ENCODE measurements at regions not wholly inside any gene's neighbourhood (a gene's known extent, or its start where the extent isn't known, plus 50 kb on each side); places are given as distances from the start of the nearest gene placed in this dataset.
A peak's percentile ranks its signal among the peaks of the same experiment; 100 is the strongest.

DNA sequence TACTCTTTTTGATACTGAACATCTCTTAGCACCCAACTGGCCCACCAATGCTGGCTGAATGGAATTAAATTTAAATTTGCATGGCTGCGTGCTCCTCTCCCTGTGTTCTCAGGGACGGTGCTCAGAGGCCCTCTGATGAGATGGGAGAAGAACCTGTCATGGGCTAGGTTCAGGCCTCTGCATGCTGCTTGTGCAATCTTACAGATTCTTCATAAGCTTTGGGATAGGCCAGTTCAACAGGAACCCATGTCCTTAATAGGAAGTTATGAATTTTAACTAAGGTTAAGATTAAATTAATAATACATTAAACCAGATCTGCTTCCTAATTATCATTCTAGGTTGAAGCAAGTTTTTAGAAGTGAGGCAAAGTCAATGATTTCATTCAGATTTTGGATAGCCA, 119.7 kb upstream of the LRIG3 start:
- intact Hi-C loops (cut with micrococcal nuclease; ENCODE audit: unreplicated experiment), result loop anchor here (2.0 to 5.0 kb wide), 2 partner anchors 118 to 163 kb away; partner anchors contain the start of gene LRIG3
- TF ChIP-seq CTCF (conservative IDR thresholded peaks at IDR 0.05) (no peak), EZH2 (IDR thresholded peaks at IDR 0.05; ENCODE audit: low read depth) (no peak)
- H3K9me2 ChIP-seq (ENCODE audit: insufficient read depth), result no peaks in the 10 kb centered on the region; the same call in 1 of the 2 replicates
- 0 out of 2 replicates have a peak overlapping the region, but pooled peaks have one; percentile 69 for H3K27ac ChIP-seq
- no peak for DNase-seq
- no peak overlapping the region for H2AFZ ChIP-seq
- no peak overlapping the region for H3K4me3 ChIP-seq
- H3K79me2 ChIP-seq (ENCODE audit: low read depth), result no peaks in the 10 kb centered on the region
- H3F3A ChIP-seq (ENCODE audit: insufficient read depth, low read depth), result peaks cover 28% of the 10 kb centered on the region
- ChIA-PET POLR2A (ENCODE audit: unreplicated experiment) (no interaction called here), CTCF (interaction anchor here (0.7 kb wide), 1 partner anchor 120 kb away, joined by 7 read pairs; no protein-coding TSS in a partner anchor)
- H3K36me3 ChIP-seq (ENCODE audit: low read depth), result no peaks in the 10 kb centered on the region
- H4K20me1 ChIP-seq (ENCODE audit: insufficient read depth), result no peaks in the 10 kb centered on the region
- no peaks in the 10 kb centered on the region for H3K27me3 ChIP-seq (ENCODE audit: insufficient read depth, low read depth)
- BruUV-seq (replicated peaks), result no TSS peak
- peaks cover 2% of the 10 kb centered on the region; the same call in 1 of the 2 replicates for H3K9me3 ChIP-seq (ENCODE audit: insufficient read depth, low read depth)
- H3K4me1 ChIP-seq (replicated peaks; ENCODE audit: insufficient read depth), result peaks cover 37% of the 10 kb centered on the region
- 0 out of 2 replicates have a peak overlapping the region, but pooled peaks have one; percentile 55 for H3K4me2 ChIP-seq

DNA sequence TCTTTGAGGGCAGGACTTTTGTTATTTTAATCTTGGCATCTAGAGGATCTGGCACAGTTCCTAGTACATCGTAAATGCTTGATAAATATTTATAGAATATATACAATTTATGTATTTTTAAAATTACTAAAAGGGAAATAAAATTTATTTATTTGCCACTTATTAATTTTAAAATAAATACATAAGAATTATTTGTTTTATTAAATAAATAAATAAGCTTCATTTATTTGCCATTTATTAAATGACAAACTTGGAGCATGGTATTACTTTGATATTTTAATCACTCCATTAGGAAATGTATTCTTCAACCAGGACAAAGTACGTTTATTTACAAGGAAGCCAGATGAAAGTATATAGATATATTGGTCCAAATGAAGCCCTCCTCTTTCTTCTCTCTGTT, 118.7 kb upstream of the LRIG3 start:
- Histone ChIP-seq H3F3A (ENCODE audit: insufficient read depth, low read depth) (peaks cover 28% of the 10 kb centered on the region), H2AFZ (no peak overlapping the region), H4K20me1 (ENCODE audit: insufficient read depth) (no peaks in the 10 kb centered on the region), H3K9me3 (ENCODE audit: insufficient read depth, low read depth) (peaks cover 2% of the 10 kb centered on the region; the same call in 1 of the 2 replicates), H3K27me3 (ENCODE audit: insufficient read depth, low read depth) (no peaks in the 10 kb centered on the region), H3K9me2 (ENCODE audit: insufficient read depth) (no peaks in the 10 kb centered on the region; the same call in 1 of the 2 replicates), H3K79me2 (ENCODE audit: low read depth) (no peaks in the 10 kb centered on the region), H3K4me3 (no peak overlapping the region), H3K27ac (no peak overlapping the region), H3K4me2 (no peak overlapping the region), H3K4me1 (replicated peaks; ENCODE audit: insufficient read depth) (peaks cover 37% of the 10 kb centered on the region), H3K36me3 (ENCODE audit: low read depth) (no peaks in the 10 kb centered on the region)
- intact Hi-C loops (cut with micrococcal nuclease; ENCODE audit: unreplicated experiment), result no loop called here
- CTCF ChIA-PET, result no interaction called here
- POLR2A ChIA-PET (ENCODE audit: unreplicated experiment), result no interaction called here
- no TSS peak for BruUV-seq (replicated peaks)
- TF ChIP-seq CTCF (conservative IDR thresholded peaks at IDR 0.05) (no peak), EZH2 (IDR thresholded peaks at IDR 0.05; ENCODE audit: low read depth) (no peak)
- no peak for DNase-seq

DNA sequence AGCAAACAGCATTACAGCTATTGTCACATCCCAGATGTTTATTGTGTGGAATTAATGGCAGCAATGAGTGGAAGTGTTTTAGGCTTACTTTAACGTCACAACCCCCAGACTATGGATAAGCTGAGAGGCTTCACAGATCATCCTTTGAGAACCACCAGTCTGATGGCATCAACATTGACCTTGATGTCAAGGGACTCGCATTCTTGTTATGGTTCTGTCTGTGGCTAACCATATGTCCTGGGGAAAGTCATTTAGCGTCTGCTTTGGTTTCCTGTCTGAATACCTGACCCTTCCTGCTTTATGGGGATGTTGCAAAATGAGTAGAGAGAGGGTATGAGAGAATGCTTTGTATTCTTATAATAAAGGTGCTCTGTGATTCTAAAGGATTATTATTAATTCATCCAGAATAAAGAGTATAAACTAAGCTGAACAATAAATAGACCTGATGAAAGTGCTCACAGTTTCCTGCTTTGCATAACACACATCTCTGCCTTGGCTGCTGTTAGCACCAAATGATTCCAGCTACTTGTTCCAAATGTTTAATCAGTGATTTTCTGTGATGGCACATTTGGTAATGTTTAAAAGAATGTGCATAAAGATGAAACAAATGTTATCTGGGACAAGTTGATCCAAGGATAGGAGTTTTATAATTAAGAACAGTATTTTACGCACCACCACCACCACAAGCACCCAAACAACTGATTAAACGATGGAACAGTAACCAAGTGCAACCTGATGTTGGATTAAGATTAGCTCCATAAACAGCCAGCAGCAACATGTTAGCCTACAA, 116.9 kb upstream of the LRIG3 start:
- Histone ChIP-seq H2AFZ (no peak overlapping the region), H3K4me3 (no peak overlapping the region)

More for the DNA sequence above, 116.9 kb upstream of the LRIG3 start:
- Histone ChIP-seq H3K79me2 (ENCODE audit: low read depth) (no peaks in the 10 kb centered on the region), H3K4me1 (replicated peaks; ENCODE audit: insufficient read depth) (peaks cover 24% of the 10 kb centered on the region), H3K27me3 (ENCODE audit: insufficient read depth, low read depth) (no peaks in the 10 kb centered on the region), H3K4me2 (no peak overlapping the region), H3K9me3 (ENCODE audit: insufficient read depth, low read depth) (peaks cover 2% of the 10 kb centered on the region; the same call in 1 of the 2 replicates), H3F3A (ENCODE audit: insufficient read depth, low read depth) (peaks cover 18% of the 10 kb centered on the region), H3K36me3 (ENCODE audit: low read depth) (no peaks in the 10 kb centered on the region), H4K20me1 (ENCODE audit: insufficient read depth) (no peaks in the 10 kb centered on the region), H3K27ac (no peak overlapping the region), H3K9me2 (ENCODE audit: insufficient read depth) (no peaks in the 10 kb centered on the region; the same call in 1 of the 2 replicates)
- intact Hi-C loops (cut with micrococcal nuclease; ENCODE audit: unreplicated experiment), result no loop called here
- no peak for DNase-seq
- CTCF ChIA-PET, result no interaction called here
- no TSS peak for BruUV-seq (replicated peaks)
- TF ChIP-seq EZH2 (IDR thresholded peaks at IDR 0.05; ENCODE audit: low read depth), result no peak
- no peak for TF ChIP-seq CTCF (conservative IDR thresholded peaks at IDR 0.05)
- POLR2A ChIA-PET (ENCODE audit: unreplicated experiment), result no interaction called here
